Spleen (tissue), 11 donors: ENCODE measurements at regions not wholly inside any gene's neighbourhood (a gene's known extent, or its start where the extent isn't known, plus 50 kb on each side); places are given as distances from the start of the nearest gene placed in this dataset.

Experiments
- DNase-seq: peaks from one replicate; pipeline ENCODE4 v3.0.0-alpha.2; 2020
- H3K27ac ChIP-seq, 8 donors: fragments of 200-600 bp; sonication (generic) in 7 of 8; 1 replicate in 4 of 8; 2 replicates in 4 of 8; pipeline versions ENCODE4 v1.5.0 to v1.8.0; 2016 to 2021; ENCODE audit warnings: inconsistent platforms in 4 of 8, mild to moderate bottlenecking in 4 of 8, moderate library complexity in 1 of 8
- H3K27me3 ChIP-seq, 7 donors: fragments of 200-600 bp; sonication (generic) in 6 of 7; replicated peaks in 1 of 7; 1 replicate in 4 of 7; 2 replicates in 3 of 7; pipeline versions ENCODE4 v1.5.0 to v1.8.0; 2016 to 2021; ENCODE audit warnings: inconsistent platforms in 3 of 7, mild to moderate bottlenecking in 1 of 7
- H3K36me3 ChIP-seq, 6 donors: fragments of 200-600 bp; sonication (generic) in 5 of 6; 1 replicate in 4 of 6; 2 replicates in 2 of 6; pipeline versions ENCODE4 v1.5.0 to v1.8.0; 2016 to 2021; ENCODE audit warnings: inconsistent platforms in 2 of 6
- H3K4me1 ChIP-seq, 6 donors: fragments of 200-600 bp; sonication (generic) in 5 of 6; 1 replicate in 3 of 6; 2 replicates in 3 of 6; pipeline versions ENCODE4 v1.5.0 to v1.8.0; 2016 to 2021; ENCODE audit warnings: inconsistent platforms in 3 of 6
- H3K4me3 ChIP-seq, 8 donors: fragments of 200-600 bp; sonication (generic) in 7 of 8; 1 replicate in 4 of 8; 2 replicates in 4 of 8; pipeline versions ENCODE4 v1.5.0 to v1.8.0; 2016 to 2021; ENCODE audit warnings: inconsistent platforms in 4 of 8, mild to moderate bottlenecking in 4 of 8, moderate library complexity in 2 of 8
- H3K9me3 ChIP-seq, 8 donors: fragments of 200-600 bp; sonication (generic) in 7 of 8; 1 replicate in 4 of 8; 2 replicates in 4 of 8; pipeline versions ENCODE4 v1.5.0 to v1.8.0; 2016 to 2021; ENCODE audit warnings: inconsistent platforms in 4 of 8
- POLR2A ChIP-seq, 3 donors: fragments of 450-650 bp; IDR thresholded peaks; one replicate each; pipeline ENCODE4 v1.5.1; 2017; ENCODE audit warnings: antibody characterized with exemption in 3 of 3, mild to moderate bottlenecking in 1 of 3
- POLR2AphosphoS5 ChIP-seq, 3 donors: sonication (generic); formaldehyde crosslinking; IDR thresholded peaks; one replicate each; pipeline ENCODE4 v1.5.1; 2017; ENCODE audit warnings: antibody characterized with exemption in 3 of 3
- WGBS, 5 donors: extraction: QIAGEN DNeasy Blood & Tissue Kit in 3 of 5; methylation state at CpG; one replicate each; pipeline versions ENCODE4 v1.1.5 to v1.1.7; 2013 to 2018; 5-methylcytosine and 5-hydroxymethylcytosine counted together
- intact Hi-C: fragments of 100-400 bp; cut with DNase I; formaldehyde crosslinking; loops from one replicate; pipeline ENCODE4 v1.15.0; 2023; ENCODE audit warnings: low total_unique reads
- TF ChIP-seq, protein P1 (sequence below), 11 experiments: fragments of 200-600 bp in 7 of 11; fragments of 450-650 bp in 4 of 11; sonication (generic) in 4 of 11; IDR thresholded peaks in 8 of 11; conservative IDR thresholded peaks in 3 of 11; 1 replicate in 7 of 11; 2 replicates in 4 of 11; pipeline versions ENCODE4 v1.4.0 to v1.8.0; 2016 to 2021; ENCODE audit warnings: antibody characterized with exemption in 11 of 11, inconsistent platforms in 4 of 11, mild to moderate bottlenecking in 1 of 11
- donor health status: healthy with polysubstance abuse.
- donor health status: DM: no; HTN: no; CAD: no; lungs with moderate emphysema.
- donor health status: DM: no; HTN: no; CAD: no.
- donor health status: Bipolar disorder and iron deficiency.
- donor health status: healthy.
- donor health status: DM: no; HTN: no; CAD: no.
- donor health status: DM: yes; HTN: yes; CAD: no.

DNA sequence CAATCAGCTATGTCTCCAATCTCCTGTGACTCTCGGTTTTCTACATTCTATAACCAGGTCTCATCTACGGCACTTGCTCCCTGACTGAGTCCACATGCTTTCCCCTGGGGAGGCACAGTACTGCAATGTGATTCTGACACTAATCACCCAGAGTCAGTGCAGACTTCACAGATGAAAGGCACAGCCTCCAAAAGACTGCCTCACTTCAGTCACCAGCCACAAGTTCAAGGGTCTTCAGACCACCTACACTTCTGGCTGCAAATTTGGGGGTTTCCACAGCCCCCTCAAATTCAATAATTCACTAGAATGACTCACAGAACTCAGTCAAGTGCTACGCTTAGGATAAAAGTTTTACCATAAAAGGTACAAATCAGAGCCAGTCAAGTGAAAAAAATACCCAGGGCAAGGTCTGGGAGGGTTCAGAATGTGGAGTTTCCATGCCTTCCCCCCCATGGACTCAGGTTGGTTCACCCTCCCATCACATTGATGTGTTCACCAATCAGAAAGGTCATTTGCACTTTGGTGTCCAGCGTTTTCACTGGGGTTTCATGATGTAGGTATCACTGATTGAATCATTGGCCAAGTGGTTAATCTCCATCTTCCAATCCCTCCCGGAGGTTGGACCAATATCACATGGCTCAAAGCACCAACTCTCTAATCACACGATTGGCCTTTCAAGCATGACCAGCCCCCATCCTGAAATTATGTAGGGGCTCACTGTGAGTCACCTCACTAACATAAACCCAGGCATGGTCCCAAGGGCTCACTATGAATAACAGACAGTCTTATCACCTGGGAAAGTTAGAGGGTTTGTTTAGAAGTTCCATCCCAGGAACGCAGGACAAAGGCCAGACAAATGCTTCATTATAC, 182.9 kb upstream of the CAMK1G start:
- 70 to 87% (median 81%) methylated on average over 7 of the region's 7 CpGs for WGBS, 5 donors
- TF ChIP-seq, protein P1, sequence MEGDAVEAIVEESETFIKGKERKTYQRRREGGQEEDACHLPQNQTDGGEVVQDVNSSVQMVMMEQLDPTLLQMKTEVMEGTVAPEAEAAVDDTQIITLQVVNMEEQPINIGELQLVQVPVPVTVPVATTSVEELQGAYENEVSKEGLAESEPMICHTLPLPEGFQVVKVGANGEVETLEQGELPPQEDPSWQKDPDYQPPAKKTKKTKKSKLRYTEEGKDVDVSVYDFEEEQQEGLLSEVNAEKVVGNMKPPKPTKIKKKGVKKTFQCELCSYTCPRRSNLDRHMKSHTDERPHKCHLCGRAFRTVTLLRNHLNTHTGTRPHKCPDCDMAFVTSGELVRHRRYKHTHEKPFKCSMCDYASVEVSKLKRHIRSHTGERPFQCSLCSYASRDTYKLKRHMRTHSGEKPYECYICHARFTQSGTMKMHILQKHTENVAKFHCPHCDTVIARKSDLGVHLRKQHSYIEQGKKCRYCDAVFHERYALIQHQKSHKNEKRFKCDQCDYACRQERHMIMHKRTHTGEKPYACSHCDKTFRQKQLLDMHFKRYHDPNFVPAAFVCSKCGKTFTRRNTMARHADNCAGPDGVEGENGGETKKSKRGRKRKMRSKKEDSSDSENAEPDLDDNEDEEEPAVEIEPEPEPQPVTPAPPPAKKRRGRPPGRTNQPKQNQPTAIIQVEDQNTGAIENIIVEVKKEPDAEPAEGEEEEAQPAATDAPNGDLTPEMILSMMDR (IDR thresholded peaks at IDR 0.05 in 8 of 11, conservative IDR thresholded peaks at IDR 0.05 in 3 of 11) = no peak
- TF ChIP-seq POLR2A (IDR thresholded peaks at IDR 0.05) (no peak), POLR2AphosphoS5 (IDR thresholded peaks at IDR 0.05) (no peak)
- no peak for DNase-seq
- Histone ChIP-seq H3K36me3 (no peaks in the 10 kb centered on the region), H3K9me3 (no peaks in the 10 kb centered on the region), H3K4me1 (peaks cover 0 to 13% (median 0%) of the 10 kb centered on the region in 6 donors), H3K4me3 (no peak overlapping the region), H3K27ac (no peak overlapping the region), H3K27me3 (peaks cover 0 to 49% (median 0%) of the 10 kb centered on the region in 7 donors)
- intact Hi-C loops = no loop called here

DNA sequence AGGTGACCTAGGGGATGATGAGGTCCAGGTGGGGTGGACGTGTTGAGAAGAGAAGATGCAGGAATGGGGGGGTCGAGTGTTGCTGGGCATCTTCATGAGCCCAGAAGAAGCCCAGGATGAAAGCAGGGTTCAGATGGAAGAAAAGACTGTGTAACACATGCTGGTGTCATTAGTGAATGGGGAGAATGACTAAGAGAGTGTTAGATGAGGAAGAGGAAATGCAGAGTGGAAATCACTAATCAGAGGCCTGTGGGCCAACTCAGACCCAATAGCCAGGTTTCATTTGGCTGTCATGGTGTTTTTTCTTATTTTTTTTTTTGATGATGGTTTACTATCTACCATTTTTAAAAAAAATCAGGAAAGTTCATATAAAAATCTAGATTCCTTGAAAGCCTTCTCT, 180.8 kb upstream of the CAMK1G start:
- H3K4me3 ChIP-seq = no peak overlapping the region
- WGBS, 5 donors = 69 to 80% (median 71%) methylated on average over 2 of the region's 2 CpGs
- H3K4me1 ChIP-seq = peaks cover 0 to 9% (median 0%) of the 10 kb centered on the region in 6 donors
- no peaks in the 10 kb centered on the region for H3K9me3 ChIP-seq
- H3K27ac ChIP-seq = no peak overlapping the region
- TF ChIP-seq, protein P1 (IDR thresholded peaks at IDR 0.05 in 8 of 11, conservative IDR thresholded peaks at IDR 0.05 in 3 of 11) = no peak
- TF ChIP-seq POLR2A (IDR thresholded peaks at IDR 0.05) (no peak), POLR2AphosphoS5 (IDR thresholded peaks at IDR 0.05) (no peak)
- H3K36me3 ChIP-seq = no peaks in the 10 kb centered on the region
- peaks cover 0 to 38% (median 0%) of the 10 kb centered on the region in 7 donors for H3K27me3 ChIP-seq
- no peak for DNase-seq
- intact Hi-C loops = no loop called here

DNA sequence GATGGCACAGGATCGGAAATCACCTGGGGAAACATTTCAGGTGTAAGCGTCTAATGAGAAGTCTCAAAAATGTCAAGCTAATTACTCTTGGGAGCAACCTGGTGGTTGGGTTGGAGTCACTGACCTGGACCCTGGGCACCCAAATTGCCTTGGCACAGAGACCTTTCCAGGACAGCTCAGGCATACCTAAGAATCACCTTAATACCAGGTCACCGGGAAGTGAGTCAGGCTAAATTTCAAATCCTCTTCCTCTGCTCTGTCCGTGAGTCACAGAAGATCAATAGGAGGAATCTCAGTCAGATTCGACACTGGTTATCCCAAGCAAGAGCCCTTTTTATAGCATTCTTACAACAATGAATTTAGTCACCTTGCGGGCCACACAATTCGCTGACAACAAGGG, 179.6 kb upstream of the CAMK1G start:
- Histone ChIP-seq H3K27me3 (peaks cover 0 to 36% (median 0%) of the 10 kb centered on the region in 7 donors), H3K36me3 (no peaks in the 10 kb centered on the region), H3K27ac (no peak overlapping the region), H3K4me1 (no peaks in the 10 kb centered on the region), H3K9me3 (no peaks in the 10 kb centered on the region), H3K4me3 (no peak overlapping the region)
- 73 to 93% (median 80%) methylated on average over 7 of the region's 7 CpGs for WGBS, 5 donors
- intact Hi-C loops = no loop called here
- TF ChIP-seq POLR2A (IDR thresholded peaks at IDR 0.05) (no peak), POLR2AphosphoS5 (IDR thresholded peaks at IDR 0.05) (no peak)
- TF ChIP-seq, protein P1 (IDR thresholded peaks at IDR 0.05 in 8 of 11, conservative IDR thresholded peaks at IDR 0.05 in 3 of 11) = no peak
- no peak for DNase-seq

DNA sequence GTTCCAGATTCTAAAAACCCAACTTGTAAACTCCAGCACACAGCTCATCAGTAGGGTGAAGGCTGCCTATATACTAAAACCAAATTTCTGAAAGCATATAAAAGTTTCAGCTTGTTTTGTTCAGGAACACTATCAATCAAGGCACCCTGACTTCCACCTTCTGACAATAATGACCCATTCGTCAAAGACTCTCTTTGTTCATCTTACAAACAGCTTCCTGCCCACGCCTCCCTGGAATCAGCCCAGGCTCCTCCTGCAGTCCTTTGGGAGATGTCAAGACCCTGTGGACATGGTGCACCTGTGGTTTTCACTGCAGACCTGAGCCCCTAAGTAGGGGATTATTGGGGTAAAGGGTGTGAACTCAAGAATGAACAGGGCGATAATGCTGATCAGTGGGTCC, 178.9 kb upstream of the CAMK1G start:
- no peaks in the 10 kb centered on the region for H3K9me3 ChIP-seq
- H3K27ac ChIP-seq = no peak overlapping the region
- no peak overlapping the region for H3K4me3 ChIP-seq
- TF ChIP-seq POLR2A (IDR thresholded peaks at IDR 0.05) = no peak
- TF ChIP-seq, protein P1 (IDR thresholded peaks at IDR 0.05 in 8 of 11, conservative IDR thresholded peaks at IDR 0.05 in 3 of 11) = no peak
- no peak for TF ChIP-seq POLR2AphosphoS5 (IDR thresholded peaks at IDR 0.05)
- H3K4me1 ChIP-seq = no peaks in the 10 kb centered on the region
- no peaks in the 10 kb centered on the region for H3K36me3 ChIP-seq
- H3K27me3 ChIP-seq = peaks cover 0 to 34% (median 0%) of the 10 kb centered on the region in 7 donors
- intact Hi-C loops = no loop called here
- no peak for DNase-seq
- WGBS, 5 donors = 50 to 73% (median 63%) methylated on average over 3 of the region's 3 CpGs
